ENCODE measurements at regions not wholly inside any gene's neighbourhood (a gene's known extent, or its start where the extent isn't known, plus 50 kb on each side); places are given as distances from the start of the nearest gene placed in this dataset.

GRCh38 chr5:109601736-109602135, 88.0 kb upstream of the MAN2A1 start:
- ATAC-seq (ENCODE audit: low read depth in 2 of 2) (no peak), DNase-seq (no peak)
- no peaks in the 10 kb centered on the region for H3K36me3 Mint-ChIP-seq
- no peaks in the 10 kb centered on the region for H3K4me1 Mint-ChIP-seq
- H3K27me3 Mint-ChIP-seq: peaks cover 0 to 17% (median 5%) of the 10 kb centered on the region in 3 donors
- no peak overlapping the region for H3K4me3 Mint-ChIP-seq
- no peak overlapping the region for H3K27ac Mint-ChIP-seq
- peaks cover 0 to 4% (median 0%) of the 10 kb centered on the region in 7 donors for H3K9me3 Mint-ChIP-seq

DNA sequence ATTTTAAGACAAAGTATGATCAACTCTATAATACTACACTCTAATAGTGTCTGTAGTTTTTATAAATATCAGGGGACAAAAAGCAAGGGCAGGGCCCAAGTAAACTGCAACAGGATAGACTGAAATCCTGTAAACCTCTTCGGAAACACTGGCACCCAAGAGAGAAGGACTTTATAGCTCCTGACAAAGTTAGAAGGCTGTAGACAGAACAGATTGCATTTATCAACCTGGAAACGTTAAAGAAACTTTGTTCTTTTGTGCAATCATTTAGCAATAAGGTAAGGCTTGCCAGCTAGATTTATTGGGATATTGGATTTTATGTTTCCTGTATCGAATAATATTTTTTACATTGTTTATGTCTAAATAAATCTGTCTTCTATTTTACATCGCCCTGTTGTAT, 91.8 kb upstream of the MAN2A1 start:
- H3K36me3 Mint-ChIP-seq: no peaks in the 10 kb centered on the region
- ATAC-seq (ENCODE audit: low read depth in 2 of 2) (no peak), DNase-seq (no peak)
- no peaks in the 10 kb centered on the region for H3K4me1 Mint-ChIP-seq
- H3K27ac Mint-ChIP-seq: peak overlapping the region in 1 of 6 donors; percentile 20
- peaks cover 0 to 4% (median 0%) of the 10 kb centered on the region in 7 donors for H3K9me3 Mint-ChIP-seq
- H3K4me3 Mint-ChIP-seq: no peak overlapping the region
- H3K27me3 Mint-ChIP-seq: peaks cover 0 to 7% (median 5%) of the 10 kb centered on the region in 3 donors

GRCh38 chr5:109594217-109594616, 95.5 kb upstream of the MAN2A1 start:
- Mint-ChIP-seq H3K27me3 (peaks cover 0 to 7% (median under 1%) of the 10 kb centered on the region in 3 donors), H3K36me3 (no peaks in the 10 kb centered on the region), H3K4me3 (no peak overlapping the region), H3K27ac (no peak overlapping the region), H3K4me1 (no peaks in the 10 kb centered on the region), H3K9me3 (no peaks in the 10 kb centered on the region)
- DNase-seq (no peak), ATAC-seq (ENCODE audit: low read depth in 2 of 2) (no peak)

GRCh38 chr5:109590799-109591198, 98.9 kb upstream of the MAN2A1 start:
- H3K27ac Mint-ChIP-seq: no peak overlapping the region
- peaks cover 0 to 11% (median 0%) of the 10 kb centered on the region in 3 donors for H3K27me3 Mint-ChIP-seq
- H3K4me1 Mint-ChIP-seq: no peaks in the 10 kb centered on the region
- no peak for ATAC-seq (ENCODE audit: low read depth in 2 of 2)
- no peaks in the 10 kb centered on the region for H3K36me3 Mint-ChIP-seq
- H3K9me3 Mint-ChIP-seq: no peaks in the 10 kb centered on the region
- DNase-seq: no peak
- no peak overlapping the region for H3K4me3 Mint-ChIP-seq

DNA sequence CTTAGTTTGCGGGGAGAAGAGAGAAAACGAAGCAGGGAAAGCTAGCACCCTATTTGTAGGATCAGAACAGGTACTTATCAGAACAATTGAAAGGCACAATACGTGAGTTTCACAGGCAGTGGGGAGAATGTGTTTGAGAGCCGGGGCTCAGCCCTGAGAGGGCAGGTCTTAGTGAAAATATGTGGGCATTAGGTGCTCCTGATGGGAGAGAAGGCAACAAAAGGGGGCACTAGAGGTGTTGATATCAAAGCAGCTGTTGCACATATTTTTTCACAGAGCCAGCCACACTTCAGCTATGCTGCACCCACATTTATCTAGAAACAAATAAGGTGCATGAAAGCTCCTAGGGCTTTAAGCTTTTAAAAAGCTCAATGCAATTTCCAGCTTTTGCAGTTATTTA, 99.7 kb upstream of the MAN2A1 start:
- Mint-ChIP-seq H3K27ac (no peak overlapping the region), H3K36me3 (no peaks in the 10 kb centered on the region), H3K9me3 (no peaks in the 10 kb centered on the region), H3K4me1 (no peaks in the 10 kb centered on the region), H3K27me3 (peaks cover 0 to 11% (median 0%) of the 10 kb centered on the region in 3 donors), H3K4me3 (no peak overlapping the region)
- DNase-seq (no peak), ATAC-seq (ENCODE audit: low read depth in 2 of 2) (no peak)

DNA sequence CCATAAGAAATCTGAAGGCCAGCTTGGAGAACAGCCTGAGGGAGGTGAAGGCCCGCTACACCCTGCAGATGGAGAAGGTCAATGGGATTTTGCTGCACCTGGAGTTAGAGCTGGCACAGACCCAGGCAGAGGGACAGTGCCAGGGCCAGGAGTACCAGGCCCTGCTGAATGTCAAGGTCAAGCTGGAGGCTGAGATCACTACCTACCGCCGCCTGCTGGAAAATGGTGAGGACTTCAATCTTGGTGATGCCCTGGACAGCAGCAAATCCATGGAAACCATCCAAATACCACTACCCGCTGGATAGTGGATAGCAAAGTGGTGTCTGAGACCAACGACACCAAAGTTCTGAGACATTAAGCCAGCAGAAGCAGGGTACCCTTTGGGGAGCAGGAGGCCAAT, 100.5 kb upstream of the MAN2A1 start:
- Mint-ChIP-seq H3K36me3 (no peaks in the 10 kb centered on the region), H3K27ac (no peak overlapping the region), H3K4me3 (no peak overlapping the region), H3K27me3 (peaks cover 0 to 11% (median 0%) of the 10 kb centered on the region in 3 donors), H3K9me3 (no peaks in the 10 kb centered on the region), H3K4me1 (no peaks in the 10 kb centered on the region)
- ATAC-seq (ENCODE audit: low read depth in 2 of 2) (no peak), DNase-seq (no peak)

- H3K27ac Mint-ChIP-seq: peak overlapping the region in 2 of 6 donors; percentile 34 to 41
- H3K27me3 Mint-ChIP-seq: peaks cover 0 to 11% (median 0%) of the 10 kb centered on the region in 3 donors
- H3K4me1 Mint-ChIP-seq: no peaks in the 10 kb centered on the region
- no peak for ATAC-seq (ENCODE audit: low read depth in 2 of 2)
- H3K9me3 Mint-ChIP-seq: no peaks in the 10 kb centered on the region
- no peak for DNase-seq
- no peaks in the 10 kb centered on the region for H3K36me3 Mint-ChIP-seq
- no peak overlapping the region for H3K4me3 Mint-ChIP-seq
Observed at GRCh38 chr5:109588281-109589035, 101.3 kb upstream of the MAN2A1 start.

DNA sequence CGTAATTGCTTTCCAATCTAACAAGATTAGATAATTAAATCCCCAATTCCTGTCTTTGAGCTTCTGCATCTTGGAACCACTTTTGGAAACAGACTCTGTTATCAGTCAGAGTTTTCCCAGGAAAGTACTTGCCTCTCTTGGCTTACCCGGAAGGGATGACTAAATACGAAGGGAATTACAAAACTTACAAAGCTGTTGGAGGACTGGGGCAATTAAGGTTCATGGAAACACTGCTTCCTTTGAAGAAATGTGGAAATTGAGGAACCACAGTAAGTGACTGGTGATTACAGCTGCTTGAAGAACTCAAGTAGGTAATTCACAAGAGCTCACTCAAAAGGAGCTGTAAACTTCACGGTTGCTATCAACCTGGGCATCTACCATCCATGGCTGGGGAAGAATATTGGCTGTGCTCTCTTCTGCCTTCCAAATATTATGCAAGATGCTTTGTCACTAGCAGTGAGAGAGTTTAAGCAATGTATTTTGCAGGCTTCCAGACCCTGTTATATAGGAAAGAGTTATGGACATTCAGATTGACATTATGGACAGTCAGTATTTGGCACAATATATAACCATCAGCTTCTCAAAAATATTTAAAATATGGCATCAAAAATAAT, 104.6 kb upstream of the MAN2A1 start:
- Mint-ChIP-seq H3K4me1 (no peaks in the 10 kb centered on the region), H3K9me3 (no peaks in the 10 kb centered on the region), H3K27ac (no peak overlapping the region), H3K27me3 (peaks cover 5 to 11% (median 8%) of the 10 kb centered on the region in 3 donors), H3K36me3 (no peaks in the 10 kb centered on the region), H3K4me3 (no peak overlapping the region)
- ATAC-seq (ENCODE audit: low read depth in 2 of 2) (no peak), DNase-seq (no peak)

DNA sequence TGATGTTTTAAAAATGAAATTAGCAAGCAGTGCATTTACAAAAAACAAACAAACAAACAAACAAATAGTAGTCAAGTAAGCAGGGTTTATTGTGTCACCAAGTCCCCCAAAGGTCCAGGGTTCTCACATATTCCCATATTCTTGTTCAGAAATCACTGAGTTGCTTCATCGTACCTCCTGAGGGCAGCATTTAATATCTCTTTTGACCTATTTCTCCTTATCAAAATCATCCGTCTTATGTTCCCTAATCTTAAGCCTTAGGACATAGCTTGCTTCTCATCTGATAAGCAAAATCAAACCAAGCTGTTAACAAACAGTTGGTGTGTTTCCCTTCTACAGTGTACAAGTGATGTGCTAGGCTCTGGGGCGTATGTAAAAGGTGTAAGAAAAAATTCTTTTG, 109.5 kb upstream of the MAN2A1 start:
- H3K27ac Mint-ChIP-seq: no peak overlapping the region

GRCh38 chr5:109575506-109575905, 114.2 kb upstream of the MAN2A1 start:
- Mint-ChIP-seq H3K27ac (no peak overlapping the region), H3K4me1 (no peaks in the 10 kb centered on the region), H3K9me3 (peaks cover 0 to 2% (median 0%) of the 10 kb centered on the region in 7 donors), H3K27me3 (peaks cover 6 to 9% (median 8%) of the 10 kb centered on the region in 3 donors), H3K36me3 (no peaks in the 10 kb centered on the region), H3K4me3 (no peak overlapping the region)
- ATAC-seq (ENCODE audit: low read depth in 2 of 2) (no peak), DNase-seq (no peak)

More for the DNA sequence above, 109.5 kb upstream of the MAN2A1 start:
- ATAC-seq (ENCODE audit: low read depth in 2 of 2): no peak
- Mint-ChIP-seq H3K36me3 (no peaks in the 10 kb centered on the region), H3K27me3 (peaks cover 6 to 12% (median 8%) of the 10 kb centered on the region in 3 donors), H3K4me3 (no peak overlapping the region), H3K4me1 (no peaks in the 10 kb centered on the region), H3K9me3 (peaks cover 0 to 2% (median 0%) of the 10 kb centered on the region in 7 donors)
- DNase-seq: no peak

DNA sequence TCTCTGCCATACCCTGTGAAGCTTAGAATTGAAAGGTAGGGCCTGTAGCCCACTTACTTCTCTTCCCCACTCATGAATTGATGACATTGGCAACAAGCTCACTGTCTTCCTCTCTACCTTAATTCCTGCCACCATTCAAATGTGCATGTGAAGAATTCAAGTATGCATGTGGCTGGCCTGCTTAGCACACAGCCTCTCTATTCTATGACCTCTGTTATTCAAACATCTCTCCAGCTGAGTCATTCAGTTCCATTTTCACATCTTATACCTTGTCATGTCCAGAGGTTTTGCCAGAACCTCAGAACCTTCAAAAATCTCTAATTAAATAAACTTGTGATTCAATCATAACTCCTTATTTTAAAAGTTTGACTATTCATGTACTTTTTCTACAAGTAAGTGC, 114.7 kb upstream of the MAN2A1 start:
- Mint-ChIP-seq H3K36me3 (no peaks in the 10 kb centered on the region), H3K4me3 (no peak overlapping the region), H3K27ac (no peak overlapping the region), H3K9me3 (peaks cover 0 to 2% (median 0%) of the 10 kb centered on the region in 7 donors), H3K4me1 (no peaks in the 10 kb centered on the region), H3K27me3 (peaks cover 5 to 8% (median 6%) of the 10 kb centered on the region in 3 donors)
- no peak for ATAC-seq (ENCODE audit: low read depth in 2 of 2)
- no peak for DNase-seq

DNA sequence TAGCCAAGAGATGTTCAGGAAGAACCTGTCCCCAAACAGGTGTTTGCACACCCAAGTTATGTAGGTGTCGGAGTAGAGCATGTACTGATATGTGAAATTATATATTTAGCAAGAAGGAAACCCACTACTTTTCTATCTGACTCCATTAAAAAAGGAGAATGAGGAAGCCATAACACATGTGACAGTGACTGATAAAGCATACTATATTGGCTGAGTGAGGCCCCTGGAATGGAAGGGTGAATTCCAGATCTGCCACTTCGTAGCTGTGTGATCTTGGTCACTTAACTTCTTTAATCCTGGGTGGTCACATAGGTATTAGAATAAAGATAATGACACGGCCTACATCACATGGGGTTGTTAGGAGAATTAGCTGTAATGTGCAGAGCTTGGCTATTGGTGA, 116.0 kb upstream of the MAN2A1 start:
- peaks cover 0 to 2% (median 0%) of the 10 kb centered on the region in 7 donors for H3K9me3 Mint-ChIP-seq
- H3K4me1 Mint-ChIP-seq: no peaks in the 10 kb centered on the region
- no peak overlapping the region for H3K4me3 Mint-ChIP-seq
- H3K36me3 Mint-ChIP-seq: no peaks in the 10 kb centered on the region
- no peak for DNase-seq
- H3K27ac Mint-ChIP-seq: no peak overlapping the region
- ATAC-seq (ENCODE audit: low read depth in 2 of 2): no peak
- peaks cover 5 to 8% (median 6%) of the 10 kb centered on the region in 3 donors for H3K27me3 Mint-ChIP-seq

DNA sequence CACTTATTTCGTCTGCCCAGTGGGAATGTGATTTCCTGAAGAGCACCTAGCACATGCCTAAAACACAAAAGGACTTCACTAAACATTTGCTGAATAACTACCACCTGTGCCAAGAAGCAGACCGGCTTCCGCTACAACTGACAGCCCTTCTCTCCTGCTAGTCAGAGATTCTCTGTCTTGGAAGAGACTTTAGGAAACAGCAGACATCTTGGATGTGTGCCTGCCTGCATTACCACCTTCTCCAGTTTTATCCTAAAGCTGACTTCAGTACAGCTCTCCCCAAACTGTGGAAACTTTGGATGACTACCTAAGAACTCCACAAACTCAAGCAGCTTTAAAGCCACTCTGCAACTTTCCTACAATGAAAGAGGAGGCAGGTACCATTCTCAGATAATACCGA, 116.5 kb upstream of the MAN2A1 start:
- H3K4me1 Mint-ChIP-seq: no peaks in the 10 kb centered on the region
- DNase-seq: no peak
- H3K9me3 Mint-ChIP-seq: peaks cover 0 to 2% (median 0%) of the 10 kb centered on the region in 7 donors
- no peak overlapping the region for H3K4me3 Mint-ChIP-seq
- no peaks in the 10 kb centered on the region for H3K36me3 Mint-ChIP-seq
- H3K27ac Mint-ChIP-seq: no peak overlapping the region
- H3K27me3 Mint-ChIP-seq: peaks cover 5 to 8% (median 6%) of the 10 kb centered on the region in 3 donors
- no peak for ATAC-seq (ENCODE audit: low read depth in 2 of 2)

- ATAC-seq (ENCODE audit: low read depth in 2 of 2) (no peak), DNase-seq (no peak)
- H3K36me3 Mint-ChIP-seq: no peaks in the 10 kb centered on the region
- H3K4me1 Mint-ChIP-seq: no peaks in the 10 kb centered on the region
- peaks cover under 1 to 5% (median 1%) of the 10 kb centered on the region in 3 donors for H3K27me3 Mint-ChIP-seq
- H3K4me3 Mint-ChIP-seq: no peak overlapping the region
- H3K9me3 Mint-ChIP-seq: peaks cover 0 to 2% (median 0%) of the 10 kb centered on the region in 7 donors
- H3K27ac Mint-ChIP-seq: no peak overlapping the region
Observed at GRCh38 chr5:109571785-109572184, 117.9 kb upstream of the MAN2A1 start.
